HUES6 (cell line): ENCODE measurements at regions not wholly inside any gene's neighbourhood (a gene's known extent, or its start where the extent isn't known, plus 50 kb on each side); places are given as distances from the start of the nearest gene placed in this dataset.
"Not testable (repeated sequence)": the region's sequence is repeated elsewhere in the genome, so short reads cannot be mapped to it uniquely, and the experiment has no call there.

Experiments used
- H3K27ac ChIP-seq: 2 replicates; pipeline ENCODE4 v1.7.0; 2013; ENCODE audit warnings: low read depth, mild to moderate bottlenecking, low read length, inconsistent platforms
- H3K27me3 ChIP-seq: 2 replicates; pipeline ENCODE4 v1.6.1; 2013; ENCODE audit warnings: low read length; ENCODE audit not compliant: control insufficient read depth, insufficient read depth
- H3K36me3 ChIP-seq: 2 replicates; pipeline ENCODE4 v1.6.1; 2013; ENCODE audit warnings: low read length; ENCODE audit not compliant: control insufficient read depth, insufficient read depth
- H3K4me1 ChIP-seq: 2 replicates; pipeline ENCODE4 v1.6.1; 2013; ENCODE audit warnings: low read length; ENCODE audit not compliant: control insufficient read depth, insufficient read depth
- H3K4me3 ChIP-seq: 2 replicates; pipeline ENCODE4 v1.5.1; 2013; ENCODE audit warnings: low read depth, low read length
- H3K9ac ChIP-seq: one replicate; pipeline ENCODE4 v1.6.1; 2013; ENCODE audit warnings: mild to moderate bottlenecking, low read length
- H3K9me3 ChIP-seq: 2 replicates; pipeline ENCODE4 v1.6.1; 2013; ENCODE audit warnings: low read depth, low read length; ENCODE audit not compliant: control insufficient read depth, insufficient read depth

- not testable (repeated sequence) for H3K9me3 ChIP-seq, H3K27me3 ChIP-seq, H3K4me1 ChIP-seq, H3K36me3 ChIP-seq, H3K4me3 ChIP-seq, H3K9ac ChIP-seq, H3K27ac ChIP-seq
Observed at GRCh38 chr9:67708109-67708508, 150.6 kb upstream of the ANKRD20A1 start.

GRCh38 chr9:67711429-67711828 is 147.3 kb upstream of the ANKRD20A1 start:
- not testable (repeated sequence) for H3K4me1 ChIP-seq, H3K9ac ChIP-seq, H3K27me3 ChIP-seq

GRCh38 chr9:67711931-67712330 is 146.8 kb upstream of the ANKRD20A1 start:
- not testable (repeated sequence) for H3K4me3 ChIP-seq, H3K9ac ChIP-seq, H3K27ac ChIP-seq, H3K27me3 ChIP-seq, H3K36me3 ChIP-seq, H3K4me1 ChIP-seq, H3K9me3 ChIP-seq

More at GRCh38 chr9:67711429-67711828, 147.3 kb upstream of the ANKRD20A1 start:
- H3K27ac ChIP-seq, H3K9me3 ChIP-seq, H3K4me3 ChIP-seq, H3K36me3 ChIP-seq: not testable (repeated sequence)

- not testable (repeated sequence) for H3K9me3 ChIP-seq, H3K27me3 ChIP-seq, H3K27ac ChIP-seq, H3K9ac ChIP-seq, H3K4me3 ChIP-seq, H3K4me1 ChIP-seq, H3K36me3 ChIP-seq
Observed at GRCh38 chr9:67712956-67713355, 145.8 kb upstream of the ANKRD20A1 start.

GRCh38 chr9:67717830-67718388 is 140.8 kb upstream of the ANKRD20A1 start:
- H3K27me3 ChIP-seq, H3K9me3 ChIP-seq, H3K36me3 ChIP-seq, H3K27ac ChIP-seq, H3K4me3 ChIP-seq, H3K9ac ChIP-seq, H3K4me1 ChIP-seq: not testable (repeated sequence)

GRCh38 chr9:67720491-67720890 is 138.2 kb upstream of the ANKRD20A1 start:
- H3K9ac ChIP-seq, H3K4me3 ChIP-seq, H3K36me3 ChIP-seq, H3K27ac ChIP-seq, H3K27me3 ChIP-seq, H3K4me1 ChIP-seq, H3K9me3 ChIP-seq: not testable (repeated sequence)

GRCh38 chr9:67722460-67723090 is 136.2 kb upstream of the ANKRD20A1 start:
- not testable (repeated sequence) for H3K4me3 ChIP-seq, H3K9me3 ChIP-seq, H3K4me1 ChIP-seq, H3K36me3 ChIP-seq, H3K27ac ChIP-seq, H3K9ac ChIP-seq, H3K27me3 ChIP-seq

GRCh38 chr9:67723185-67723584 is 135.5 kb upstream of the ANKRD20A1 start:
- H3K9ac ChIP-seq, H3K9me3 ChIP-seq, H3K27ac ChIP-seq, H3K4me1 ChIP-seq, H3K36me3 ChIP-seq, H3K27me3 ChIP-seq: not testable (repeated sequence)
- peak overlapping the region; percentile 47 for H3K4me3 ChIP-seq

GRCh38 chr9:67724885-67725284 is 133.8 kb upstream of the ANKRD20A1 start:
- H3K4me3 ChIP-seq: not testable (repeated sequence)

GRCh38 chr9:67726213-67726988 is 132.3 kb upstream of the ANKRD20A1 start:
- H3K9ac ChIP-seq, H3K4me3 ChIP-seq, H3K9me3 ChIP-seq, H3K27me3 ChIP-seq, H3K27ac ChIP-seq, H3K36me3 ChIP-seq, H3K4me1 ChIP-seq: not testable (repeated sequence)

More at GRCh38 chr9:67724885-67725284, 133.8 kb upstream of the ANKRD20A1 start:
- H3K27me3 ChIP-seq, H3K36me3 ChIP-seq, H3K9ac ChIP-seq, H3K27ac ChIP-seq, H3K9me3 ChIP-seq, H3K4me1 ChIP-seq: not testable (repeated sequence)

- H3K27me3 ChIP-seq, H3K36me3 ChIP-seq, H3K9me3 ChIP-seq: not testable (repeated sequence)
Observed at GRCh38 chr9:67763133-67763532, 95.6 kb upstream of the ANKRD20A1 start.

More at GRCh38 chr9:67763133-67763532, 95.6 kb upstream of the ANKRD20A1 start:
- not testable (repeated sequence) for H3K27ac ChIP-seq, H3K4me3 ChIP-seq, H3K4me1 ChIP-seq, H3K9ac ChIP-seq
